ENCODE measurements at regions not wholly inside any gene's neighbourhood (a gene's known extent, or its start where the extent isn't known, plus 50 kb on each side); places are given as distances from the start of the nearest gene placed in this dataset.

- TF ChIP-seq CTCF (IDR thresholded peaks at IDR 0.05) = no peak
- TF ChIP-seq POLR2AphosphoS5 (IDR thresholded peaks at IDR 0.05) = no peak
These were observed 147.9 kb upstream of the JUN start for GRCh38 chr1:58931756-58932155.

All from sigmoid colon (tissue), 4 donors.